ENCODE measurements at regions not wholly inside any gene's neighbourhood (a gene's known extent, or its start where the extent isn't known, plus 50 kb on each side); places are given as distances from the start of the nearest gene placed in this dataset.

- no peak for DNase-seq (ENCODE audit: low spot score in 2 of 2)
- no peak overlapping the region for H3K4me3 ChIP-seq
- H3K27me3 ChIP-seq: no peaks in the 10 kb centered on the region
- H3K36me3 ChIP-seq: no peaks in the 10 kb centered on the region
- TF ChIP-seq CTCF (IDR thresholded peaks at IDR 0.05): no peak
- H3K27ac ChIP-seq: no peak overlapping the region
- peaks cover 0 to 5% of the 10 kb centered on the region in 2 donors for H3K4me1 ChIP-seq
- no peaks in the 10 kb centered on the region for H3K9me3 ChIP-seq
- intact Hi-C loops (cut with DNase I): no loop called here
Observed at GRCh38 chr21:45338311-45339017, 50.8 kb upstream of the POFUT2 start.

- Histone ChIP-seq H3K4me3 (no peak overlapping the region), H3K4me1 (peaks cover 0 to 3% of the 10 kb centered on the region in 2 donors), H3K9me3 (no peaks in the 10 kb centered on the region), H3K27me3 (no peaks in the 10 kb centered on the region), H3K27ac (no peak overlapping the region), H3K36me3 (no peaks in the 10 kb centered on the region)
- intact Hi-C loops (cut with DNase I): no loop called here
- DNase-seq (ENCODE audit: low spot score in 2 of 2): no peak
- no peak for TF ChIP-seq CTCF (IDR thresholded peaks at IDR 0.05)
Observed at GRCh38 chr21:45339421-45340402, 52.0 kb upstream of the POFUT2 start.

GRCh38 chr21:45340515-45340914 lies 52.8 kb upstream of the POFUT2 start:
- Histone ChIP-seq H3K27me3 (no peaks in the 10 kb centered on the region), H3K36me3 (no peaks in the 10 kb centered on the region), H3K4me3 (no peak overlapping the region), H3K4me1 (peaks cover 0 to 3% of the 10 kb centered on the region in 2 donors), H3K27ac (no peak overlapping the region), H3K9me3 (no peaks in the 10 kb centered on the region)
- intact Hi-C loops (cut with DNase I): no loop called here
- no peak for DNase-seq (ENCODE audit: low spot score in 2 of 2)
- TF ChIP-seq CTCF (IDR thresholded peaks at IDR 0.05): no peak

GRCh38 chr21:45341261-45341660 lies 53.6 kb upstream of the POFUT2 start:
- H3K9me3 ChIP-seq: no peaks in the 10 kb centered on the region

GRCh38 chr21:45341779-45342178 lies 54.1 kb upstream of the POFUT2 start:
- no peak overlapping the region for H3K4me3 ChIP-seq
- H3K27me3 ChIP-seq: no peaks in the 10 kb centered on the region

More at GRCh38 chr21:45341261-45341660, 53.6 kb upstream of the POFUT2 start:
- no peak overlapping the region for H3K27ac ChIP-seq
- no peaks in the 10 kb centered on the region for H3K27me3 ChIP-seq
- no peak for DNase-seq (ENCODE audit: low spot score in 2 of 2)
- no peaks in the 10 kb centered on the region for H3K36me3 ChIP-seq
- H3K4me1 ChIP-seq: peaks cover 0 to 3% of the 10 kb centered on the region in 2 donors
- TF ChIP-seq CTCF (IDR thresholded peaks at IDR 0.05): no peak
- H3K4me3 ChIP-seq: no peak overlapping the region
- intact Hi-C loops (cut with DNase I): no loop called here

More at GRCh38 chr21:45341779-45342178, 54.1 kb upstream of the POFUT2 start:
- H3K4me1 ChIP-seq: no peaks in the 10 kb centered on the region
- H3K27ac ChIP-seq: no peak overlapping the region
- H3K36me3 ChIP-seq: no peaks in the 10 kb centered on the region
- DNase-seq (ENCODE audit: low spot score in 2 of 2): no peak
- H3K9me3 ChIP-seq: no peaks in the 10 kb centered on the region
- intact Hi-C loops (cut with DNase I): no loop called here
- no peak for TF ChIP-seq CTCF (IDR thresholded peaks at IDR 0.05)

All from ascending aorta (tissue), 2 donors.